ENCODE measurements at regions not wholly inside any gene's neighbourhood (a gene's known extent, or its start where the extent isn't known, plus 50 kb on each side); places are given as distances from the start of the nearest gene placed in this dataset.

DNA sequence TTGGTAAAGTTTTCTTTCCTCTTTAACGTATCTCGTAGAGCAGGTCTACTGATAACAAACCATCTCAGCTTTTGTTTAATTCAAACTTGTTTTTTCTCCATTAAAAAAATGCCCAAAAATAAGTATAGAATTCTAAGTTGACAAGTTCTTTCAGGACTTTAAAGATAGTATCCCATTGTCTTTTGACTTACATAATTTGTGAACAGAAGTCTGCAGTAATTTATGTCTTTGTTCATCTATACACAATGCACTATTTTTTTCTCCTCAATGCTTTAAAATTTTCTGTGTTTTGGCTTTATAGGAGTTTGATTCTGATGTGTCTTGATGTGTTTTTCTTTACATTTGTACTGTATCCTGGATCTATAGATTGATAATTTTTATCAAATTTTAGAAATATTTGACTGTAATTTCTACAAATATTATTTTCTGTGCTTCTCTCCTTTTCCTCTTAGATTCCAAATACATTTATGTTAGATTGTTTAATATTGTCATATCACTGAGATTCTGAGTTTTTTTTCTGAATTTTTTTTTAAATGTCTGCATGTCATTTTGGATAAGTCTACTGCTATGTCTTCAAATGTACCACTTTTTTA, 143.3 kb downstream of the FTCDNL1 start:
- no peak overlapping the region for H3K4me3 ChIP-seq
- TF ChIP-seq ZNF302 (CRISPR knock-in tag; IDR thresholded peaks at IDR 0.05) (no peak), SMC3 (IDR thresholded peaks at IDR 0.05) (no peak), MAZ (IDR thresholded peaks at IDR 0.05; ENCODE audit: borderline replicate concordance, low read depth, low read length) (no peak), KDM1A (IDR thresholded peaks at IDR 0.05; ENCODE audit: low read depth) (no peak), ESRRA (IDR thresholded peaks at IDR 0.05; ENCODE audit: borderline replicate concordance, low read length) (no peak), CEBPB (IDR thresholded peaks at IDR 0.05) (no peak), HOXB5 (CRISPR knock-in tag; IDR thresholded peaks at IDR 0.05) (no peak)
- H3K4me2 ChIP-seq, result no peak overlapping the region
- ChIA-PET CTCF (interaction anchor here (1.6 to 2.9 kb wide), 2 partner anchors 32 kb away, joined by 9 to 15 read pairs; no protein-coding TSS in a partner anchor), POLR2A (no interaction called here)
- 82% methylated on average over 2 of the region's 2 CpGs for WGBS (ENCODE audit: missing lambda C conversion rate)
- FAIRE-seq (no peak), ATAC-seq (no peak), DNase-seq (ENCODE audit: low read depth in 1 of 2, low spot score in 1 of 2) (no peak)
- H3K27ac ChIP-seq, result no peak overlapping the region
- no peaks in the 10 kb centered on the region for H3K4me1 ChIP-seq
- H3K9me3 ChIP-seq, result peaks cover 23% of the 10 kb centered on the region; the same call in 2 of the 3 replicates

DNA sequence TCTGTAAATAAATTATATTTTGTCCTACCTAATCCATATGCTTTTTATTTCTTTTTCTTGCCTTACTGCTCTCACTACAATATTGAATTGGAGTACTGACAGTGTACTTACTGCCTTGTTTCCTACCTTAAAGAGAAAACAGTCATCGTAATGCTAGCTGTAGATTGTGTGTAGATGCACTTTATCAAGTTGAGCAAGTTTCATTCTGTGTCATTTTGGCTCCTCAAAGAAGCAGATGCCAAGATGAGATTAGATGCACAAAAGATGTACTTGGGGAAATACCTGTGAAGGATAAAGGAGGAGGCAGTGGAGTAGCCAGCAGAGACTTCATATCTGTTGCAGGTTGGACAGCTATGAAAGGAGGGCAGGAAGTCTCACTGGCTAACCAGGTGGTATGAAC, 145.5 kb downstream of the FTCDNL1 start:
- Histone ChIP-seq H3K4me3 (no peak overlapping the region), H3K9me3 (peaks cover 23% of the 10 kb centered on the region; the same call in 2 of the 3 replicates), H3K27ac (no peak overlapping the region), H3K4me1 (no peaks in the 10 kb centered on the region), H3K4me2 (no peak overlapping the region)
- whole genome bisulfite sequencing (ENCODE audit: missing lambda C conversion rate), result 27% methylated on average over 1 of the region's 1 CpG
- no peak for DNase-seq (ENCODE audit: low read depth in 1 of 2, low spot score in 1 of 2)
- TF ChIP-seq EP300 (IDR thresholded peaks at IDR 0.05) (no peak), RCOR1 (IDR thresholded peaks at IDR 0.05; ENCODE audit: low read depth, low read length) (no peak), FOSL2 (IDR thresholded peaks at IDR 0.05) (no peak), FOSL2 (CRISPR knock-in tag; IDR thresholded peaks at IDR 0.05) (no peak), MYC (IDR thresholded peaks at IDR 0.05; ENCODE audit: borderline replicate concordance, low read length) (no peak), HOXB13 (CRISPR knock-in tag; IDR thresholded peaks at IDR 0.05; ENCODE audit: low read depth) (no peak)
- TF ChIP-seq, protein P1, sequence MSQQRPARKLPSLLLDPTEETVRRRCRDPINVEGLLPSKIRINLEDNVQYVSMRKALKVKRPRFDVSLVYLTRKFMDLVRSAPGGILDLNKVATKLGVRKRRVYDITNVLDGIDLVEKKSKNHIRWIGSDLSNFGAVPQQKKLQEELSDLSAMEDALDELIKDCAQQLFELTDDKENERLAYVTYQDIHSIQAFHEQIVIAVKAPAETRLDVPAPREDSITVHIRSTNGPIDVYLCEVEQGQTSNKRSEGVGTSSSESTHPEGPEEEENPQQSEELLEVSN (IDR thresholded peaks at IDR 0.05; ENCODE audit: borderline replicate concordance, low read depth), result no peak
- TF ChIP-seq, protein P2, sequence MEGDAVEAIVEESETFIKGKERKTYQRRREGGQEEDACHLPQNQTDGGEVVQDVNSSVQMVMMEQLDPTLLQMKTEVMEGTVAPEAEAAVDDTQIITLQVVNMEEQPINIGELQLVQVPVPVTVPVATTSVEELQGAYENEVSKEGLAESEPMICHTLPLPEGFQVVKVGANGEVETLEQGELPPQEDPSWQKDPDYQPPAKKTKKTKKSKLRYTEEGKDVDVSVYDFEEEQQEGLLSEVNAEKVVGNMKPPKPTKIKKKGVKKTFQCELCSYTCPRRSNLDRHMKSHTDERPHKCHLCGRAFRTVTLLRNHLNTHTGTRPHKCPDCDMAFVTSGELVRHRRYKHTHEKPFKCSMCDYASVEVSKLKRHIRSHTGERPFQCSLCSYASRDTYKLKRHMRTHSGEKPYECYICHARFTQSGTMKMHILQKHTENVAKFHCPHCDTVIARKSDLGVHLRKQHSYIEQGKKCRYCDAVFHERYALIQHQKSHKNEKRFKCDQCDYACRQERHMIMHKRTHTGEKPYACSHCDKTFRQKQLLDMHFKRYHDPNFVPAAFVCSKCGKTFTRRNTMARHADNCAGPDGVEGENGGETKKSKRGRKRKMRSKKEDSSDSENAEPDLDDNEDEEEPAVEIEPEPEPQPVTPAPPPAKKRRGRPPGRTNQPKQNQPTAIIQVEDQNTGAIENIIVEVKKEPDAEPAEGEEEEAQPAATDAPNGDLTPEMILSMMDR (IDR thresholded peaks at IDR 0.05), result no peak
- ChIA-PET POLR2A (no interaction called here), CTCF (interaction anchor here (1.3 to 4.7 kb wide), 12 partner anchors 11 to 235 kb away, joined by 3 to 74 read pairs (median 5); no protein-coding TSS in a partner anchor)
- no peak for FAIRE-seq
- ATAC-seq, result no peak

DNA sequence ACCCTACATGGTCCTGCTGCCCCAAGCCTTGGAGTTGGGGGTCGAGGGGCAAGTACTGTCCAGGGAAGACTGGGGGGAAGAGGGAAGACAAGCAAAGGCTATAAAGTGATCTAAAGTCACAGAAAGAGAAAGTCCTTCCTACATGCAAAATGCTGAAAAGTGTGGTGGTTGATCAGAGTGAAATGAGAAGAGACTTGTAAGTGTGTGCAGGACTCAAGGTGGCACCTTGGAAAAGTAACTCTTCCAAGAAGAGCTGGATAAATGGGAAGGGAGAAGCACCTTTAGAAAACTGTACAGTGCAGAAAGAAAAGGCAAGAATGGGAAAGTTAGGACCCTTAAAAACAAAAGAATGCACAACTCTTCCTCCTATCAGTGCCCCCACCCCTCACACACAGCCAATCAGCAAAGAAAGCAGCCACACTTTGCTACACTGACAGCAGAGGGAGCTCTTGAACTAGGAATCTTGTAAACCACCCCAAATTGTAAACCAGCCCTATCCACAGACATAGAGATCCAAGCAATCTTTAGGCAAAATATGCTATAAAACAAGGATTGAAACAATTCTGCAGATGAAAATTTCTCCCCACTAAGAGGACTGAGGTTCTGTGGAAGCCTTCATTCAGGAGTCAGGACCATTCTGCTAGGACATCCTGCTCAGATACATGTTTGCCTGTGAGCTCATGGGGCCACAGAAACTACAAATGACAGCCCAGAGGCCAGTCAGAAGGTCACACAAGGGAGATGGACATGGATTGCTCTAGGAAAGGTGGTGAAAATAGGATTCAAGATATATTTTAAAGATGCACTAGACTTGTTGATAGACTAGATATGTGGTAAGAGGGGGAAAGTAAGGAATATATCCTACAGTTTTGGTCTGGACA, 146.4 kb downstream of the FTCDNL1 start:
- no peak overlapping the region for H3K4me2 ChIP-seq
- peaks cover 23% of the 10 kb centered on the region; the same call in 2 of the 3 replicates for H3K9me3 ChIP-seq
- TF ChIP-seq SMC3 (IDR thresholded peaks at IDR 0.05), result peak; percentile 92
- TF ChIP-seq RAD21 (conservative IDR thresholded peaks at IDR 0.05 in 1 of 2, IDR thresholded peaks at IDR 0.05 in 1 of 2), result peak; percentile 91
- TF ChIP-seq, protein P2 (IDR thresholded peaks at IDR 0.05), result peak; percentile 78
- TF ChIP-seq MYC (IDR thresholded peaks at IDR 0.05; ENCODE audit: borderline replicate concordance, low read length), result no peak
- DNase-seq (ENCODE audit: low read depth in 1 of 2, low spot score in 1 of 2), result peak; percentile 40 to 52
- ChIA-PET CTCF (interaction anchor here (0.7 to 4.7 kb wide), 25 partner anchors 9 to 582 kb away, joined by 3 to 74 read pairs (median 4); no protein-coding TSS in a partner anchor), POLR2A (no interaction called here)
- no peak for FAIRE-seq
- H3K4me1 ChIP-seq, result no peaks in the 10 kb centered on the region
- ATAC-seq, result peak; percentile 94 to 98
- WGBS (ENCODE audit: missing lambda C conversion rate), result 17% methylated on average over 1 of the region's 1 CpG
- H3K4me3 ChIP-seq, result no peak overlapping the region
- H3K27ac ChIP-seq, result no peak overlapping the region

Measured in A549 (cell line).